ENCODE measurements at regions not wholly inside any gene's neighbourhood (a gene's known extent, or its start where the extent isn't known, plus 50 kb on each side); places are given as distances from the start of the nearest gene placed in this dataset.

- Histone ChIP-seq H3K27me3 (ENCODE audit: control insufficient read depth, insufficient read depth, low read length) (peaks cover 24% of the 10 kb centered on the region), H3K4me3 (ENCODE audit: low read depth, low read length) (no peak overlapping the region), H3K9me3 (ENCODE audit: control insufficient read depth, insufficient read depth, low read length) (no peaks in the 10 kb centered on the region), H3K27ac (ENCODE audit: low read depth, low read length) (no peak overlapping the region)
- ChIA-PET POLR2A (interaction anchor here (0.6 kb wide), 1 partner anchor 78 kb away, joined by 3 read pairs; no protein-coding TSS in a partner anchor), CTCF (no interaction called here)
- no peak for TF ChIP-seq CTCF (IDR thresholded peaks at IDR 0.05; ENCODE audit: low read depth, low read length)
- no peak for DNase-seq (ENCODE audit: low read depth, low spot score)
Observed at GRCh38 chr2:128452536-128453530, 134.2 kb upstream of the HS6ST1 start.

DNA sequence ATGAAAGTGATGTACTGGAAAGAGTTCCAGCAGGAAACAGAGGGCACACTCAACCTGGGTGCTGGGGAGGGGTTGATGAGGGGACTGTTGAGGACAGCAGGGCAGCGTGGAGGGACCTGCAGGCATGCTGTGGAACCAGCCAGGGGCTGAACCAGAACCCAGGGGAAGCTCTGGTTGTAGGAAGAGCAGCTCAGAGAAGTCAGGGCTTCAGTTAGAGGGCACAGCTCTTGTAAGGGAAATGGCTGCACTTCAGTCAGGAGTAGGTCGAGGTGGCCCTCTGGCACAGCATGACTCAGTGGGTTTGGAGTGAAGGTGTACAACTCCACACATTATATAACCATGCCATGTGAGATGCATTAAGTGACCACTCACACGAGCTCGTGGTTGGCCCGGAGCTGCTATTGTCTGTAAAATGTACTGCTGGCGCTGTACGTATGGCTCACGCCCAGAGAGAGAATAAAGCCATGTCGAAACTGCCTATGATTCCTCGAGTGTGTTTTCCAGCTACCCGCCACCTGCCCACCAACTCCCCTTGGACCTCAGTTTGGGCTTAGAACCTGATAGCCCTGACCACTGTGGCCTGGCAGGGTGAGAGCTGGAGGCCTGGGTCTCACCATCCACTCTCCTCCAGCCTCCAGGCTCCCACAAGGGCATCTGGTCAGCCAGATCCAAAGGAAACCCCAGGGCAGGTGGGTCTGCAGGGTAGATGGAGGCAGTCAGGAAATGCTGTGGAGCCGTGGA, 136.5 kb upstream of the HS6ST1 start:
- TF ChIP-seq CTCF (IDR thresholded peaks at IDR 0.05; ENCODE audit: low read depth, low read length), result no peak
- no peak for DNase-seq (ENCODE audit: low read depth, low spot score)
- peaks cover 24% of the 10 kb centered on the region for H3K27me3 ChIP-seq (ENCODE audit: control insufficient read depth, insufficient read depth, low read length)
- H3K4me3 ChIP-seq (ENCODE audit: low read depth, low read length), result no peak overlapping the region
- CTCF ChIA-PET, result interaction anchor here (0.7 kb wide), 1 partner anchor 300 kb away, joined by 3 read pairs; no protein-coding TSS in a partner anchor
- POLR2A ChIA-PET, result no interaction called here
- H3K9me3 ChIP-seq (ENCODE audit: control insufficient read depth, insufficient read depth, low read length), result no peaks in the 10 kb centered on the region
- no peak overlapping the region for H3K27ac ChIP-seq (ENCODE audit: low read depth, low read length)

DNA sequence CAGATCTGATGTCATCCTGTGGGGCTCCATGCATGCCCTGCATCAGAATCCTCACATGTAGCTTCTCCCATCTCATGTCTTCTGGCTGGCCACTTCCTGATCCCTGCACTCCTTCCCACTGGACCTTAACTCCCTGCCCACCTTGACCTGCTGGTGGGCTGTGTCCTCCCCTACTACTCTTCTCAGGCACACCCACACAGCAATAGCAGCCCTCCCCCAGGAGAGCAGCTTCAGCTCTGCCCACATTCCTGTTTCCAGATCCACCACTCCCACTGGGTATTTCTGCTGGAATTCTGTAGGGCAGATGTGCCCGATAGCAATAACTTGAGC, 137.0 kb upstream of the HS6ST1 start:
- no peaks in the 10 kb centered on the region for H3K9me3 ChIP-seq (ENCODE audit: control insufficient read depth, insufficient read depth, low read length)
- CTCF ChIA-PET, result no interaction called here
- TF ChIP-seq CTCF (IDR thresholded peaks at IDR 0.05; ENCODE audit: low read depth, low read length), result no peak
- POLR2A ChIA-PET, result no interaction called here
- H3K27ac ChIP-seq (ENCODE audit: low read depth, low read length), result no peak overlapping the region
- peaks cover 24% of the 10 kb centered on the region for H3K27me3 ChIP-seq (ENCODE audit: control insufficient read depth, insufficient read depth, low read length)
- DNase-seq (ENCODE audit: low read depth, low spot score), result no peak
- no peak overlapping the region for H3K4me3 ChIP-seq (ENCODE audit: low read depth, low read length)

DNA sequence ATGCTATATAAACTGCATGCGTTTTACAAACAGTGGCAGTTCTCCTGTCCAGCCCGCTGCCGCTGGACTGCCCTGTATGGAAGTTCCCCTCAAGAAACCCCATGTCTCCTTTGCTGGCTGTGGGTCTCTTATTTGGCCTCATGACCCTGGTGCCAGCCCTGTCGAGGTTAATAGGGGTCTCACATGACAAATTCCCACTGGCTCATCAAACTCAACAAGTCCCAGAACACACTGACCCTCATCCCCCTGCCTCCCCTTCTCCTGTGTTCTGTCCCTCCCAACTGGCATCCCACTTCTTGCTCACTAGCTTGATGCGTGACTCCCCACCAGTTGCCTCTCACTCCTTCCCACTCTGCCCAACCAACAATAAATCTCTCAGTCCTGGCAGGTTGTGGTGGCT, 137.6 kb upstream of the HS6ST1 start:
- no peak for TF ChIP-seq CTCF (IDR thresholded peaks at IDR 0.05; ENCODE audit: low read depth, low read length)
- Histone ChIP-seq H3K27ac (ENCODE audit: low read depth, low read length) (no peak overlapping the region), H3K9me3 (ENCODE audit: control insufficient read depth, insufficient read depth, low read length) (no peaks in the 10 kb centered on the region), H3K27me3 (ENCODE audit: control insufficient read depth, insufficient read depth, low read length) (peaks cover 24% of the 10 kb centered on the region), H3K4me3 (ENCODE audit: low read depth, low read length) (no peak overlapping the region)
- ChIA-PET POLR2A (no interaction called here), CTCF (no interaction called here)
- no peak for DNase-seq (ENCODE audit: low read depth, low spot score)

Data from AG04450 (cell line).